ENCODE measurements at regions not wholly inside any gene's neighbourhood (a gene's known extent, or its start where the extent isn't known, plus 50 kb on each side); places are given as distances from the start of the nearest gene placed in this dataset.
"Not testable (repeated sequence)": the region's sequence is repeated elsewhere in the genome, so short reads cannot be mapped to it uniquely, and the experiment has no call there.

DNA sequence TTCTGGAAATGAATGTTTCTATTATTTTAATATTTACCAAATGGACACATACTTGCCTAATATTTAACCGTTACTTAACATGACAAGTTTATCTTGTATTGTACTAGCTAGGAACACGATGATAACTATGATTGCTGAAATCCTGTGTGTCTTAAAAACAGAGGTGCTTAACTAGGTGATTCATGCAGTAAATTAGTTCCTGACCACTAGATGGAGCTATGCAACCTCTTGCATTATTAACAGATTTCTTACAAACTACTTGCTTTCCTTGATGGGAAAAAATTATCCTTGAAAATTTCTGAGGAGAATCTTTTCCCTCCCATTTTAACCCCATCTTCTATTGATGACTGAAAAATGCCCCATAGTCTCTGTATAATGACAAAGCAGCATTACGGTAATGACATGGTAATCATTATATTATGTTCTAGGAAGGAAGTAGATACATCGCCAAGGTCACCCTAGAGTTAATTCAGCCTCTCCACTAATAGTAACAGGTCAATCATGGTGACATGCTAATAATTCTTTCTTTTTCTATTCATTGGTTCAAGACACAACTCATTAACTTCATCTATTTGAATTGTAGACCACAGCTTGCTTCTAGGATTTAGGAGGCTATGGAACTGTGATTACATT, 844.2 kb downstream of the RAPGEF2 start:
- Histone ChIP-seq H3K9me3 (ENCODE audit: control insufficient read depth, insufficient read depth, low read length) (no peaks in the 10 kb centered on the region), H3K4me1 (ENCODE audit: control insufficient read depth, insufficient read depth, low read length) (no peaks in the 10 kb centered on the region), H3K27ac (ENCODE audit: low read length) (no peak overlapping the region), H3K36me3 (ENCODE audit: control insufficient read depth, insufficient read depth, low read length) (no peaks in the 10 kb centered on the region), H3K27me3 (ENCODE audit: control insufficient read depth, insufficient read depth, low read length) (no peaks in the 10 kb centered on the region), H3K4me3 (ENCODE audit: low read length) (no peak overlapping the region)
- no peak for DNase-seq (ENCODE audit: low read depth, low spot score)
- WGBS (ENCODE audit: insufficient coverage, insufficient read length) = no CpG with 5 or more reads among the region's 4 CpGs

DNA sequence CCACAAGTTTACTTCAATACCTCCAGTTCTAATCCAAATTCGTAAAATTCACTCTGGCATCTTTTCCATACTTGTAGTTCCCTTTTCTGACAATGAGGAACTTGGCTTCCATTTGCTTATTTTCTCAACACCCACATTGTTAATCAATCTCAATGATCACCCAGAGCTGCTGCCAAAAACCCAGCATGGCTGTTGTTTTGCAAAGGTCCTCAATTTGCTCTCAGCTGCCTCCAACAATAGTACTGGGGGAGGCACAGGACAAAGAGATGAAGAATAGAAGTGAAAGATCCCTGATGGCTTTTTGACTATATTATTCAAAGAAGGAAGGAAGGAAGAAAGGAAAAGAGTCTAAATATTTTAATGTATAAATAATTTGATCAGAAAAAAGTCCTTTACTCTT, 847.8 kb downstream of the RAPGEF2 start:
- Histone ChIP-seq H3K27ac (ENCODE audit: low read length) (no peak overlapping the region), H3K4me3 (ENCODE audit: low read length) (no peak overlapping the region), H3K27me3 (ENCODE audit: control insufficient read depth, insufficient read depth, low read length) (no peaks in the 10 kb centered on the region), H3K9me3 (ENCODE audit: control insufficient read depth, insufficient read depth, low read length) (no peaks in the 10 kb centered on the region), H3K4me1 (ENCODE audit: control insufficient read depth, insufficient read depth, low read length) (no peaks in the 10 kb centered on the region), H3K36me3 (ENCODE audit: control insufficient read depth, insufficient read depth, low read length) (no peaks in the 10 kb centered on the region)
- 100% methylated on average over 1 of the region's 1 CpG for WGBS (ENCODE audit: insufficient coverage, insufficient read length)
- DNase-seq (ENCODE audit: low read depth, low spot score) = no peak

DNA sequence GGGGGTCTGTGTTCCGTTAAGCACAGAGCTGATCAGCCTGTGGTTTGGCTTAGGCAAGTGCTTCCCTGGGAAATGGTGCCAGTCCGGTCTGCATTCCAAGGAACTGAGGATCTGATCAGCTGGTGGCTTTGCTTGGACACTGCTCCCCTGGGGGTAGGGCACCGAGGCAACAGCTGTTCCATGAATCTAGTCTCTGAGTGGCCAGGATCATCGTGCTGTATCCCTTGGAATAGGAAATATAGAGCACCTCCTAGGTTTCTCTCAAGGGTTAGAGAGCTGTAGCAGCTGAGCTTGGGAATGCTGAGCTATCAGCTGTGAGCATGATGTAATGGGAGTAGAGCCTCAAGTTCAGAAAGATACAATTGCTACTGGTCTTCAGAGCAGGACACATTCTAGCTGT, 863.9 kb downstream of the RAPGEF2 start:
- Histone ChIP-seq H3K4me1 (ENCODE audit: control insufficient read depth, insufficient read depth, low read length) (0 out of 2 replicates have a peak, but pooled peaks cover 2% of the 10 kb centered on the region), H3K36me3 (ENCODE audit: control insufficient read depth, insufficient read depth, low read length) (no peaks in the 10 kb centered on the region), H3K27me3 (ENCODE audit: control insufficient read depth, insufficient read depth, low read length) (no peaks in the 10 kb centered on the region), H3K27ac (ENCODE audit: low read length) (no peak overlapping the region), H3K4me3 (ENCODE audit: low read length) (no peak overlapping the region), H3K9me3 (ENCODE audit: control insufficient read depth, insufficient read depth, low read length) (no peaks in the 10 kb centered on the region)
- WGBS (ENCODE audit: insufficient coverage, insufficient read length) = no CpG with 5 or more reads among the region's 4 CpGs
- DNase-seq (ENCODE audit: low read depth, low spot score) = no peak

DNA sequence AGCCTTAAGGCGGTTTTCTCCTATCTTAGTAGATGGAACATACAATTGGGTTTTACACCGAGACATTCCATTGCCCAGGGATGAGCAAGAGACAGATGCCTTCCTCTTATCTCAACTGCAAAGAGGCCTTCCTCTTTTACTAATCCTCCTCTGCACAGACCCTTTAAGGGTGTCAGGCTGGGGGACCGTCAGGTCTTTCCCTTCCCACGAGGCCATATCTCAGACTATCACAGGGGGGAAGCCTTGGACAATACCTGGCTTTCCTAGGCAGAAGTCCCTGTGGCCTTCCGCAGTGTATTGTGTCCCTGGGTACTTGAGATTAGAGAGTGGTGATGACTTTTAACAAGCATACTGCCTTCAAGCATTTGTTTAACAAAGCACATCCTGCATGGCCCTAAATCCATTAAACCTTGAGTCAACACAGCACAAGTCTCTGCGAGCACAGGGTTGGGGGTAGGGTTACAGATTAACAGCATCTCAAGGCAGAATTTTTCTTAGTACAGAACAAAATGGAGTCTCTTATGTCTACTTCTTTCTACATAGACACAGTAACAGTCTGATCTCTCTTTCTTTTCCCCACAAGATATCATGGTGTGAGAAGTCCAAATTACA, 874.1 kb downstream of the RAPGEF2 start:
- H3K27ac ChIP-seq (ENCODE audit: low read length) = not testable (repeated sequence)
- WGBS (ENCODE audit: insufficient coverage, insufficient read length) = no CpG with 5 or more reads among the region's 6 CpGs

DNA sequence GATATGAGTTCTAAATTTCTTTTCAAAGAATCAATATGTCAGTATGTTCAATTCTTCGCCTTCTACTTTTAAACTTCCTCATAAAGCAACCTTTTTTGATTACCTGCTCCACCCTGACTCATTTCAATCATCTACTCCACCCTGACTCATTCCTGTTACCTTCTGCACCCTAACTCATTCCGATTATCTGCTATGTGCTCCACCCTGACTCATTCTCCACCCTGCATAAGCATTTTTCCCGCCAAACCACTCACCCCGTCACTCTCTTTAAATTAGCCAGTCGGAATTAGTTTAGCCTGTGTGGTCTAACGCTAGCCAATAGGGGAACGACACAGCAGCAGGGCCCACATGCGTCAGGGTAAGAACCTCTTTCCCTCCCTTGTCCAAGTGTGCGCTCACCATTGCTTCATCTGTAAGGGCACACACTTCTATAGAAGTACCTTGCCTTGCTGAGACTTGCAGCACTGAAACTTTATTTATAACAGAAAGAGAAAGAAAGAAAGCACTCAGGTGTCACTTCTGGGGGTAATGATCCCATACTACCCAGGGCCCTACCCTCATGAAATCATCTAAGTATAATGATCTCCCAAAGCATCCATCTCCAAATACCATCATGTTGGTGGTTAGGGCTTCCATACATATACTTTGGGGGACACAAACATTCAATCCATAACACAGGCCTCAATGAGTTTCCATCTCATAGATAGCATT, 875.2 kb downstream of the RAPGEF2 start:
- Histone ChIP-seq H3K9me3 (ENCODE audit: control insufficient read depth, insufficient read depth, low read length) (no peaks in the 10 kb centered on the region), H3K27ac (ENCODE audit: low read length) (no peak overlapping the region), H3K27me3 (ENCODE audit: control insufficient read depth, insufficient read depth, low read length) (no peaks in the 10 kb centered on the region), H3K36me3 (ENCODE audit: control insufficient read depth, insufficient read depth, low read length) (no peaks in the 10 kb centered on the region), H3K4me3 (ENCODE audit: low read length) (no peak overlapping the region), H3K4me1 (ENCODE audit: control insufficient read depth, insufficient read depth, low read length) (no peaks in the 10 kb centered on the region)
- no peak for DNase-seq (ENCODE audit: low read depth, low spot score)
- no CpG with 5 or more reads among the region's 9 CpGs for WGBS (ENCODE audit: insufficient coverage, insufficient read length)

More for the DNA sequence above, 874.1 kb downstream of the RAPGEF2 start:
- H3K4me3 ChIP-seq (ENCODE audit: low read length); H3K36me3 ChIP-seq (ENCODE audit: control insufficient read depth, insufficient read depth, low read length); H3K9me3 ChIP-seq (ENCODE audit: control insufficient read depth, insufficient read depth, low read length); DNase-seq (ENCODE audit: low read depth, low spot score); H3K4me1 ChIP-seq (ENCODE audit: control insufficient read depth, insufficient read depth, low read length); H3K27me3 ChIP-seq (ENCODE audit: control insufficient read depth, insufficient read depth, low read length): not testable (repeated sequence)

DNA sequence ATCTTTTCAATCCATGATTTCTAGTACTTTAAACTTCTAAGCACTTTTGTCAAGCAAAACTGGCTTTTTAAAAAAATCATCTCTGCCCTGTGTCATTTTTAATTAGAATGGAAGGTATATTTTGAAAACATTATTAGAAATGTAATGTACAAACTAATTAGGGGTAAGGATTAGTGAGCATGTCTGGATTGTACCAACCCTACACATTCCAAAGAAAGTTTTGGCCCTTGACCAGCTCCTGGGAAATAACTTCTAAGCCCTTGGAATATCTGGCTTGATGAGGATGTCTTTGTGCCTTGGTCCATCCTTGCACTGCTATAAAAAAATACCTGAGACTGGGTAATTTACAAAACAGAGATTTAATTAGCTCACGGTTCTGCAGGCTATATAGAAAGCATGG, 876.5 kb downstream of the RAPGEF2 start:
- no peaks in the 10 kb centered on the region for H3K9me3 ChIP-seq (ENCODE audit: control insufficient read depth, insufficient read depth, low read length)
- H3K4me3 ChIP-seq (ENCODE audit: low read length) = no peak overlapping the region
- DNase-seq (ENCODE audit: low read depth, low spot score) = no peak
- H3K4me1 ChIP-seq (ENCODE audit: control insufficient read depth, insufficient read depth, low read length) = no peaks in the 10 kb centered on the region
- no CpG with 5 or more reads among the region's 1 CpG for WGBS (ENCODE audit: insufficient coverage, insufficient read length)
- no peaks in the 10 kb centered on the region for H3K36me3 ChIP-seq (ENCODE audit: control insufficient read depth, insufficient read depth, low read length)
- no peak overlapping the region for H3K27ac ChIP-seq (ENCODE audit: low read length)
- H3K27me3 ChIP-seq (ENCODE audit: control insufficient read depth, insufficient read depth, low read length) = no peaks in the 10 kb centered on the region

DNA sequence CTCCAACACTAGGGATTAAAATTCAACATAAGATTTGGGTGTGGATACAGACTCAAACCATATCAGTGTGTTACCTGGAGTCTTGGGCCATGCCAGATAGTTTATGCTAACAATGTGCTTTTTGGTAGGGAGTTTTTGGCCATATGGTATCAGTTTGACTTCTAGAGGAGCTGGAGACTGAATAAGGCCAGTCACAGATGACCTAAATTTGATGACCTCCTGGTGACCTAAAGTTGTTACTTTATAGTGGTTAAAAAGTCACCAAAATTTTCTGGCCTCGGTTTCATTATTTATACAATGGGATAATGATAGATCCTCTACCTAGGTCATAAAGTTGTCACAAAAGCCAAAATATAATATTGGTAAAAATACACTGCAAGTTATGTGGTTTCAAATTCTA, 877.1 kb downstream of the RAPGEF2 start:
- H3K4me1 ChIP-seq (ENCODE audit: control insufficient read depth, insufficient read depth, low read length) = no peaks in the 10 kb centered on the region
- no peak overlapping the region for H3K27ac ChIP-seq (ENCODE audit: low read length)
- WGBS (ENCODE audit: insufficient coverage, insufficient read length) = no CpG with 5 or more reads among the region's 1 CpG
- H3K36me3 ChIP-seq (ENCODE audit: control insufficient read depth, insufficient read depth, low read length) = no peaks in the 10 kb centered on the region
- H3K27me3 ChIP-seq (ENCODE audit: control insufficient read depth, insufficient read depth, low read length) = no peaks in the 10 kb centered on the region
- H3K9me3 ChIP-seq (ENCODE audit: control insufficient read depth, insufficient read depth, low read length) = no peaks in the 10 kb centered on the region
- H3K4me3 ChIP-seq (ENCODE audit: low read length) = no peak overlapping the region
- DNase-seq (ENCODE audit: low read depth, low spot score) = no peak

DNA sequence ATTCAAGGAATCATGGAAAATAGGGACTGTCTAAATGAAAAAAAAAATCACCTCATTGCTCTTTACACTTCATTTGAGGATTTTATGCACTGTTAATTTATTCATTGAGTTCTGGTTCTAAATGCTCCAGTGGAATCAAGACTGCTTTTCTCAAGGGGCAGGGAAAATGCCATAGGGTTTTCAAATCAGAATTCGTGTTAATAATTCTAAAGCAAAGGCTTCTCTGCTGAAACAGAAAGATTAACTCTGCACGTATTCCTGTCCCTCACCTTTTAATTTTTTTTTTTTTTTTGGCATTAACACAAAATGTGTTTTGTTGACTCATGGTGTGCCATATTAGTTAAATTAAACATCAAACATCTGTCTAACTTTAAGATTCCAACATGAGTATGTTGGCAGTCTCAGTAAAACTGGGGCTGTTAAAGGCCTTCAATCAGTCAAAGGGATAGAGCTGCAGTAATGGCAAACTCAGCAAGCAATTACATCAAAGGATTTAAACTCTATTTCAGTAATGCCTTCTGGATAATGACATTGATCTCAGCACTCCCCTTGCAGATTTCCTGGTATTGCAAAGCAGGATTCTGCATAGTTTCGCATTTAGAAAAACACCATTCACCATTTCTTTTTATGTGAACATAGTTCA, 878.1 kb downstream of the RAPGEF2 start:
- DNase-seq (ENCODE audit: low read depth, low spot score) = no peak
- WGBS (ENCODE audit: insufficient coverage, insufficient read length) = no CpG with 5 or more reads among the region's 3 CpGs
- Histone ChIP-seq H3K27ac (ENCODE audit: low read length) (no peak overlapping the region), H3K36me3 (ENCODE audit: control insufficient read depth, insufficient read depth, low read length) (no peaks in the 10 kb centered on the region), H3K4me1 (ENCODE audit: control insufficient read depth, insufficient read depth, low read length) (no peaks in the 10 kb centered on the region), H3K9me3 (ENCODE audit: control insufficient read depth, insufficient read depth, low read length) (no peaks in the 10 kb centered on the region), H3K4me3 (ENCODE audit: low read length) (no peak overlapping the region), H3K27me3 (ENCODE audit: control insufficient read depth, insufficient read depth, low read length) (no peaks in the 10 kb centered on the region)

DNA sequence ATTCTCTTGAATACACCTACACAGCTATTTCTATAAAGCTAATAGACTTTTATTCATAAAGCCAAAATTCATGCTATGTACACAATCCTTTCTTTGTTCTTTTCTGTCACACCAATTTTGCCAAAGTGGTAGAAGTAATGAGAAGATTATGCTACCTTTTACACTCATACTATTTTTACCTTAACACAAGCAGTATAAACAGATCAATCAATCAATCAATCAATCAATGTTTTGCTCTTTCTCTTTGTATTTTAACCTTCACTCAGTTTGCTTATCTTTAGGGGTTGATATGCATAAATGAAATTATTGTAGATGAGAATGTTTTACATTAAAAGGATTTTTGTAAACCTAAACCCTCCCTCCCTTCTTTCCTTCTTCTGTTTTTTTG, 878.6 kb downstream of the RAPGEF2 start:
- H3K27ac ChIP-seq (ENCODE audit: low read length) = no peak overlapping the region

DNA sequence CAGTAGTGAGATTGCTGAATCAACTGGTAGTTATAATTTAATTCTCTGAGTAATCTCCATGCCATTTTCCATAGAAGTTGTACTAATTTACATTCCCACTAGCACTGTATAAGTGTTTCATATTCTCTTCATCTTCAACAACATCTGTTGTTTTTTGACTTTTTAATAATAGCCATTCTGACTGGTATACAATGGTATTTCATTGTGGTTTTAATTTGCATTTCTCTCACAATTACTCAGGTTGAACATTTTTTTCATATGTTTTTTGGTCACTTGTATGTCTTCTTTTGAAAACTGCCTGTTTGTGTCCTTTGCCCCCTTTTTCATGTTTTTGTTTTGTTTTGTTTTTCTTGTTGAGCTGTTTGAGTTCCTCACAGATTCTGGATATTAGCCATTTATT, 880.2 kb downstream of the RAPGEF2 start:
- H3K4me3 ChIP-seq (ENCODE audit: low read length) = no peak overlapping the region

More for the DNA sequence above, 878.6 kb downstream of the RAPGEF2 start:
- no peaks in the 10 kb centered on the region for H3K4me1 ChIP-seq (ENCODE audit: control insufficient read depth, insufficient read depth, low read length)
- H3K4me3 ChIP-seq (ENCODE audit: low read length) = no peak overlapping the region
- H3K36me3 ChIP-seq (ENCODE audit: control insufficient read depth, insufficient read depth, low read length) = no peaks in the 10 kb centered on the region
- H3K27me3 ChIP-seq (ENCODE audit: control insufficient read depth, insufficient read depth, low read length) = no peaks in the 10 kb centered on the region
- H3K9me3 ChIP-seq (ENCODE audit: control insufficient read depth, insufficient read depth, low read length) = no peaks in the 10 kb centered on the region
- no peak for DNase-seq (ENCODE audit: low read depth, low spot score)

More for the DNA sequence above, 880.2 kb downstream of the RAPGEF2 start:
- no peaks in the 10 kb centered on the region for H3K9me3 ChIP-seq (ENCODE audit: control insufficient read depth, insufficient read depth, low read length)
- H3K27ac ChIP-seq (ENCODE audit: low read length) = no peak overlapping the region
- no peak for DNase-seq (ENCODE audit: low read depth, low spot score)
- no peaks in the 10 kb centered on the region for H3K27me3 ChIP-seq (ENCODE audit: control insufficient read depth, insufficient read depth, low read length)
- no peaks in the 10 kb centered on the region for H3K4me1 ChIP-seq (ENCODE audit: control insufficient read depth, insufficient read depth, low read length)
- H3K36me3 ChIP-seq (ENCODE audit: control insufficient read depth, insufficient read depth, low read length) = no peaks in the 10 kb centered on the region

All from iPS DF 6.9 (cell line).